ENCODE measurements at regions not wholly inside any gene's neighbourhood (a gene's known extent, or its start where the extent isn't known, plus 50 kb on each side); places are given as distances from the start of the nearest gene placed in this dataset.
"Not testable (repeated sequence)": the region's sequence is repeated elsewhere in the genome, so short reads cannot be mapped to it uniquely, and the experiment has no call there.

- Histone ChIP-seq H3K4me3 (ENCODE audit: low read length in 3 of 3) (peak overlapping the region in 2 of 3 donors; percentile 35 to 37), H3K9me3 (ENCODE audit: control insufficient read depth in 3 of 3, low read length in 3 of 3) (no peaks in the 10 kb centered on the region), H3K36me3 (ENCODE audit: control insufficient read depth in 3 of 3, insufficient read depth in 3 of 3, low read length in 3 of 3) (no peaks in the 10 kb centered on the region), H3K4me1 (ENCODE audit: control insufficient read depth in 3 of 3, insufficient read depth in 3 of 3, low read length in 3 of 3) (peaks cover 40 to 61% (median 49%) of the 10 kb centered on the region in 3 donors), H3K27me3 (ENCODE audit: control insufficient read depth in 3 of 3, insufficient read depth in 3 of 3, low read length in 3 of 3) (no peaks in the 10 kb centered on the region), H3K9ac (ENCODE audit: low read depth in 1 of 3, low read length in 3 of 3) (peak overlapping the region in 1 of 3 donors; percentile 18), H3K27ac (ENCODE audit: low read depth, low read length) (peak overlapping the region; percentile 49)
Measured at GRCh38 chr2:105514576-105514975, 115.7 kb upstream of the FHL2 start.

- peaks cover 16 to 33% (median 24%) of the 10 kb centered on the region in 3 donors for H3K4me1 ChIP-seq (ENCODE audit: control insufficient read depth in 3 of 3, insufficient read depth in 3 of 3, low read length in 3 of 3)
- no peaks in the 10 kb centered on the region for H3K36me3 ChIP-seq (ENCODE audit: control insufficient read depth in 3 of 3, insufficient read depth in 3 of 3, low read length in 3 of 3)
- H3K27me3 ChIP-seq (ENCODE audit: control insufficient read depth in 3 of 3, insufficient read depth in 3 of 3, low read length in 3 of 3), result no peaks in the 10 kb centered on the region
- H3K9me3 ChIP-seq (ENCODE audit: control insufficient read depth in 3 of 3, low read length in 3 of 3), result no peaks in the 10 kb centered on the region
- peak overlapping the region; percentile 44 for H3K27ac ChIP-seq (ENCODE audit: low read depth, low read length)
- no peak overlapping the region for H3K4me3 ChIP-seq (ENCODE audit: low read length in 3 of 3)
- H3K9ac ChIP-seq (ENCODE audit: low read depth in 1 of 3, low read length in 3 of 3), result no peak overlapping the region
Measured at GRCh38 chr2:105510761-105511528, 112.1 kb upstream of the FHL2 start.

- peak overlapping the region; percentile 33 for H3K27ac ChIP-seq (ENCODE audit: low read depth, low read length)
Measured at GRCh38 chr2:105509269-105510086, 110.6 kb upstream of the FHL2 start.

GRCh38 chr2:105506860-105507259, 108.0 kb upstream of the FHL2 start:
- H3K4me3 ChIP-seq (ENCODE audit: low read length in 3 of 3); H3K36me3 ChIP-seq (ENCODE audit: control insufficient read depth in 3 of 3, insufficient read depth in 3 of 3, low read length in 3 of 3); H3K9me3 ChIP-seq (ENCODE audit: control insufficient read depth in 3 of 3, low read length in 3 of 3); H3K9ac ChIP-seq (ENCODE audit: low read depth in 1 of 3, low read length in 3 of 3); H3K27me3 ChIP-seq (ENCODE audit: control insufficient read depth in 3 of 3, insufficient read depth in 3 of 3, low read length in 3 of 3); H3K27ac ChIP-seq (ENCODE audit: low read depth, low read length): not testable (repeated sequence)
- peaks cover 15 to 21% (median 16%) of the 10 kb centered on the region in 3 donors for H3K4me1 ChIP-seq (ENCODE audit: control insufficient read depth in 3 of 3, insufficient read depth in 3 of 3, low read length in 3 of 3)

More at GRCh38 chr2:105509269-105510086, 110.6 kb upstream of the FHL2 start:
- Histone ChIP-seq H3K4me3 (ENCODE audit: low read length in 3 of 3) (peak overlapping the region in 1 of 3 donors; percentile 1), H3K27me3 (ENCODE audit: control insufficient read depth in 3 of 3, insufficient read depth in 3 of 3, low read length in 3 of 3) (no peaks in the 10 kb centered on the region), H3K9ac (ENCODE audit: low read depth in 1 of 3, low read length in 3 of 3) (no peak overlapping the region), H3K9me3 (ENCODE audit: control insufficient read depth in 3 of 3, low read length in 3 of 3) (no peaks in the 10 kb centered on the region), H3K4me1 (ENCODE audit: control insufficient read depth in 3 of 3, insufficient read depth in 3 of 3, low read length in 3 of 3) (peaks cover 13 to 22% (median 13%) of the 10 kb centered on the region in 3 donors), H3K36me3 (ENCODE audit: control insufficient read depth in 3 of 3, insufficient read depth in 3 of 3, low read length in 3 of 3) (no peaks in the 10 kb centered on the region)

- peaks cover 7 to 14% (median 11%) of the 10 kb centered on the region in 3 donors for H3K4me1 ChIP-seq (ENCODE audit: control insufficient read depth in 3 of 3, insufficient read depth in 3 of 3, low read length in 3 of 3)
- no peak overlapping the region for H3K27ac ChIP-seq (ENCODE audit: low read depth, low read length)
- H3K9ac ChIP-seq (ENCODE audit: low read depth in 1 of 3, low read length in 3 of 3), result no peak overlapping the region
- no peaks in the 10 kb centered on the region for H3K9me3 ChIP-seq (ENCODE audit: control insufficient read depth in 3 of 3, low read length in 3 of 3)
- H3K4me3 ChIP-seq (ENCODE audit: low read length in 3 of 3), result no peak overlapping the region
- H3K27me3 ChIP-seq (ENCODE audit: control insufficient read depth in 3 of 3, insufficient read depth in 3 of 3, low read length in 3 of 3), result no peaks in the 10 kb centered on the region
- H3K36me3 ChIP-seq (ENCODE audit: control insufficient read depth in 3 of 3, insufficient read depth in 3 of 3, low read length in 3 of 3), result no peaks in the 10 kb centered on the region
Measured at GRCh38 chr2:105504459-105504858, 105.6 kb upstream of the FHL2 start.

GRCh38 chr2:105502625-105503334, 103.9 kb upstream of the FHL2 start:
- Histone ChIP-seq H3K27ac (ENCODE audit: low read depth, low read length) (no peak overlapping the region), H3K9me3 (ENCODE audit: control insufficient read depth in 3 of 3, low read length in 3 of 3) (no peaks in the 10 kb centered on the region), H3K36me3 (ENCODE audit: control insufficient read depth in 3 of 3, insufficient read depth in 3 of 3, low read length in 3 of 3) (no peaks in the 10 kb centered on the region), H3K4me1 (ENCODE audit: control insufficient read depth in 3 of 3, insufficient read depth in 3 of 3, low read length in 3 of 3) (peaks cover 16 to 18% (median 16%) of the 10 kb centered on the region in 3 donors), H3K27me3 (ENCODE audit: control insufficient read depth in 3 of 3, insufficient read depth in 3 of 3, low read length in 3 of 3) (no peaks in the 10 kb centered on the region), H3K4me3 (ENCODE audit: low read length in 3 of 3) (no peak overlapping the region), H3K9ac (ENCODE audit: low read depth in 1 of 3, low read length in 3 of 3) (no peak overlapping the region)

GRCh38 chr2:105498281-105498846, 99.5 kb upstream of the FHL2 start:
- peak overlapping the region; percentile 33 to 60 (median 38) for H3K4me3 ChIP-seq (ENCODE audit: low read length in 3 of 3)
- H3K36me3 ChIP-seq (ENCODE audit: control insufficient read depth in 3 of 3, insufficient read depth in 3 of 3, low read length in 3 of 3), result no peaks in the 10 kb centered on the region
- H3K9ac ChIP-seq (ENCODE audit: low read depth in 1 of 3, low read length in 3 of 3), result peak overlapping the region in 2 of 3 donors; percentile 42 to 57
- H3K27me3 ChIP-seq (ENCODE audit: control insufficient read depth in 3 of 3, insufficient read depth in 3 of 3, low read length in 3 of 3), result no peaks in the 10 kb centered on the region
- no peaks in the 10 kb centered on the region for H3K9me3 ChIP-seq (ENCODE audit: control insufficient read depth in 3 of 3, low read length in 3 of 3)
- H3K4me1 ChIP-seq (ENCODE audit: control insufficient read depth in 3 of 3, insufficient read depth in 3 of 3, low read length in 3 of 3), result peaks cover 30 to 41% (median 31%) of the 10 kb centered on the region in 3 donors
- peak overlapping the region; percentile 81 for H3K27ac ChIP-seq (ENCODE audit: low read depth, low read length)

- Histone ChIP-seq H3K4me1 (ENCODE audit: control insufficient read depth in 3 of 3, insufficient read depth in 3 of 3, low read length in 3 of 3) (peaks cover 30 to 41% (median 31%) of the 10 kb centered on the region in 3 donors), H3K9me3 (ENCODE audit: control insufficient read depth in 3 of 3, low read length in 3 of 3) (peaks cover 0 to 5% (median 5%) of the 10 kb centered on the region in 3 donors), H3K36me3 (ENCODE audit: control insufficient read depth in 3 of 3, insufficient read depth in 3 of 3, low read length in 3 of 3) (no peaks in the 10 kb centered on the region), H3K27me3 (ENCODE audit: control insufficient read depth in 3 of 3, insufficient read depth in 3 of 3, low read length in 3 of 3) (no peaks in the 10 kb centered on the region), H3K4me3 (ENCODE audit: low read length in 3 of 3) (peak overlapping the region in 1 of 3 donors; percentile 17), H3K9ac (ENCODE audit: low read depth in 1 of 3, low read length in 3 of 3) (peak overlapping the region in 1 of 3 donors; percentile 8), H3K27ac (ENCODE audit: low read depth, low read length) (peak overlapping the region; percentile 81)
Measured at GRCh38 chr2:105497094-105497493, 98.2 kb upstream of the FHL2 start.

- no peaks in the 10 kb centered on the region for H3K36me3 ChIP-seq (ENCODE audit: control insufficient read depth in 3 of 3, insufficient read depth in 3 of 3, low read length in 3 of 3)
- peak overlapping the region; percentile 81 for H3K27ac ChIP-seq (ENCODE audit: low read depth, low read length)
- peaks cover 0 to 5% (median 5%) of the 10 kb centered on the region in 3 donors for H3K9me3 ChIP-seq (ENCODE audit: control insufficient read depth in 3 of 3, low read length in 3 of 3)
- peaks cover 30 to 41% (median 31%) of the 10 kb centered on the region in 3 donors for H3K4me1 ChIP-seq (ENCODE audit: control insufficient read depth in 3 of 3, insufficient read depth in 3 of 3, low read length in 3 of 3)
- H3K27me3 ChIP-seq (ENCODE audit: control insufficient read depth in 3 of 3, insufficient read depth in 3 of 3, low read length in 3 of 3), result no peaks in the 10 kb centered on the region
- H3K4me3 ChIP-seq (ENCODE audit: low read length in 3 of 3), result peak overlapping the region in 1 of 3 donors; percentile 17
- peak overlapping the region in 1 of 3 donors; percentile 17 for H3K9ac ChIP-seq (ENCODE audit: low read depth in 1 of 3, low read length in 3 of 3)
Measured at GRCh38 chr2:105496271-105496670, 97.4 kb upstream of the FHL2 start.
